Cardiac muscle cell (in vitro differentiated cells and primary cell): ENCODE measurements at regions not wholly inside any gene's neighbourhood (a gene's known extent, or its start where the extent isn't known, plus 50 kb on each side); places are given as distances from the start of the nearest gene placed in this dataset.
"Not testable (repeated sequence)": the region's sequence is repeated elsewhere in the genome, so short reads cannot be mapped to it uniquely, and the experiment has no call there.

Experiments used
- DNase-seq, 2 donors: peaks; one replicate each; pipeline versions ENCODE4 v3.0.0 to v3.0.0-alpha.2; 2010 to 2017; ENCODE audit warnings: low read depth in 1 of 2, low spot score in 1 of 2
- H3K27ac ChIP-seq: fragments of 200-600 bp; sonication (generic); 2 replicates; pipeline ENCODE4 v1.5.1; 2016
- H3K27me3 ChIP-seq: fragments of 200-600 bp; sonication (generic); 2 replicates; pipeline ENCODE4 v1.6.0; 2016; ENCODE audit warnings: control low read depth
- H3K36me3 ChIP-seq: fragments of 200-600 bp; sonication (generic); 2 replicates; pipeline ENCODE4 v1.5.1; 2016; ENCODE audit warnings: control low read depth
- H3K4me1 ChIP-seq: fragments of 200-600 bp; sonication (generic); 2 replicates; pipeline ENCODE4 v1.8.1; 2017; ENCODE audit warnings: low read depth, mild to moderate bottlenecking, mixed run types
- H3K4me3 ChIP-seq: fragments of 200-600 bp; sonication (generic); 2 replicates; pipeline ENCODE4 v1.5.1; 2016; ENCODE audit warnings: mild to moderate bottlenecking
- H3K9me3 ChIP-seq: fragments of 200-600 bp; sonication (generic); 2 replicates; pipeline ENCODE4 v1.5.1; 2017; ENCODE audit warnings: low read depth, mild to moderate bottlenecking, control low read depth
- CTCF ChIP-seq: IDR thresholded peaks from 2 replicates; pipeline ENCODE4 v1.5.1; 2012; ENCODE audit warnings: low read depth, mild to moderate bottlenecking, low read length

DNA sequence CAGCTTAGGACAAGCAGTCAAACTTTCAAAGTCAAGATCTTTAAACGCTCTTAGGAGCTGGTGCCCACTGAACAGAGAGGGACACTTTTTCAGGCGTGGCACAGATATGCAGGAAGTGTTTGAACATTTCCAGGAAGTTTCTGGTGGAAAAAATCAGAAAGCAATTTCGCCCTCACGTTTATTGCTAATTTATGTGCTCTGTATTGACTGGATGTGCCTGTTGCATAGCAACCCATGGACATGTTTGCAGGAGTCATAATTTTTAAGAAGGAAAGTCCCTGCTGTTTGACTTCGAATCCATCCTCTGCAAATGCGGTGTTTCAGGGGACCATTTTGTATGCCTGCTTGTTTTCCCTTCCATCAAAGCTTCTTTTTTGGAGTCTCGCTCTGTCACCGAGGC, 239.9 kb upstream of the IRF2BP2 start:
- Histone ChIP-seq H3K27ac (no peak overlapping the region), H3K9me3 (no peaks in the 10 kb centered on the region), H3K36me3 (no peaks in the 10 kb centered on the region), H3K27me3 (no peaks in the 10 kb centered on the region), H3K4me1 (peaks cover 8% of the 10 kb centered on the region), H3K4me3 (no peak overlapping the region)
- no peak for TF ChIP-seq CTCF
- no peak for DNase-seq

- no peak for TF ChIP-seq CTCF
- H3K27ac ChIP-seq: no peak overlapping the region
These were observed 239.1 kb upstream of the IRF2BP2 start for GRCh38 chr1:234848972-234849649.

GRCh38 chr1:234846813-234847212, 236.8 kb upstream of the IRF2BP2 start:
- H3K27me3 ChIP-seq, H3K27ac ChIP-seq, H3K4me3 ChIP-seq: not testable (repeated sequence)

More at GRCh38 chr1:234848972-234849649, 239.1 kb upstream of the IRF2BP2 start:
- peaks cover 8% of the 10 kb centered on the region for H3K4me1 ChIP-seq
- no peaks in the 10 kb centered on the region for H3K36me3 ChIP-seq
- no peak overlapping the region for H3K4me3 ChIP-seq
- H3K9me3 ChIP-seq: no peaks in the 10 kb centered on the region
- DNase-seq: peak in 1 of 2 donors; percentile 54
- H3K27me3 ChIP-seq: no peaks in the 10 kb centered on the region

DNA sequence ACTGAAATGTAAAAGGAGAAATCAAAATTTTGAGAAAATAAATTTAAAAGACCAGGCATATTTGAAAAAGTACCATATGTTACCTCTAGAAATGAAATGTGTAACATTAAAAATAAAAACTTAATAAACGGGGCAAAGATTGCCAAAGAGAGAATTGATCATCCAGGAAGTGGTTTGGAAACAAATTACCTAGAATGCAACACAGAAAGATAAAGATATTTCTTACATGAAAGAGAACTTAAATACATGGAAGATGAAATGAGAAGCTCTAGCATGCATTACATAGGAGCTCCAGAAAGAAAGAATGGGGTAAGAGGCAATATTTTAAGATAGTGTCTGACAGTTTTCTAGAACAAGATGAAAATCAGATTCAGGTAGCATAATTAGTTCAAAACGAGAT, 235.9 kb upstream of the IRF2BP2 start:
- Histone ChIP-seq H3K4me3 (no peak overlapping the region), H3K9me3 (no peaks in the 10 kb centered on the region), H3K4me1 (peaks cover 7% of the 10 kb centered on the region), H3K36me3 (no peaks in the 10 kb centered on the region), H3K27me3 (no peaks in the 10 kb centered on the region), H3K27ac (no peak overlapping the region)
- TF ChIP-seq CTCF: no peak
- DNase-seq: no peak

More at GRCh38 chr1:234846813-234847212, 236.8 kb upstream of the IRF2BP2 start:
- H3K36me3 ChIP-seq, DNase-seq, H3K9me3 ChIP-seq: not testable (repeated sequence)
- peaks cover 11% of the 10 kb centered on the region for H3K4me1 ChIP-seq

DNA sequence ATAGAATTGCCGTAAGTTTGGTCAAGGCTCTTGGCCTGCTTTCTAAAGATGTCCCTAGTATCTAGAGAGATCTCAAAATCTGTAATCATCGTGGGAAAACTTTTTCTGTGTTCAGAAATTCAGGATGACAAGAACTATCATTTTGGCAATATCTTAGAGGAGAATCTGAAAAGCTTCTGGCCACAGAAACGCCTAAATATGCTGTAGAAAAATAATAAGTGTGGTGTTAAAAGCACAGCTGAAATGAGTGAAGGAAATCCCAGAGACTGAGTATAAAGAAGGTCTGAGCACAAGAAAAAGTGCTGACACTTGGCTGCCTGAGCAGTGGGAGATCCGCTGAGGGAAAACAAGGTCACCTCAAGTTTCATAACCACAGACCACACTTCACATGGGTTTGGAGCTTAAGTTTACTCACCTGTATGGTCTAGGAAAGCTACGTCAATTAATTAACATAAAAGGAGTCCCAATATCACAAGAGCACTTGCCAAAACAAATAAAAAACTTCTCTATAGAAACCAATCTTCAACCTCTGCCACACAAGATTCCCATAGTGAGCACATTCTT, 235.2 kb upstream of the IRF2BP2 start:
- Histone ChIP-seq H3K36me3 (no peaks in the 10 kb centered on the region), H3K27ac (no peak overlapping the region), H3K4me1 (peaks cover 7% of the 10 kb centered on the region), H3K27me3 (no peaks in the 10 kb centered on the region), H3K9me3 (no peaks in the 10 kb centered on the region), H3K4me3 (no peak overlapping the region)
- no peak for DNase-seq
- TF ChIP-seq CTCF: no peak

DNA sequence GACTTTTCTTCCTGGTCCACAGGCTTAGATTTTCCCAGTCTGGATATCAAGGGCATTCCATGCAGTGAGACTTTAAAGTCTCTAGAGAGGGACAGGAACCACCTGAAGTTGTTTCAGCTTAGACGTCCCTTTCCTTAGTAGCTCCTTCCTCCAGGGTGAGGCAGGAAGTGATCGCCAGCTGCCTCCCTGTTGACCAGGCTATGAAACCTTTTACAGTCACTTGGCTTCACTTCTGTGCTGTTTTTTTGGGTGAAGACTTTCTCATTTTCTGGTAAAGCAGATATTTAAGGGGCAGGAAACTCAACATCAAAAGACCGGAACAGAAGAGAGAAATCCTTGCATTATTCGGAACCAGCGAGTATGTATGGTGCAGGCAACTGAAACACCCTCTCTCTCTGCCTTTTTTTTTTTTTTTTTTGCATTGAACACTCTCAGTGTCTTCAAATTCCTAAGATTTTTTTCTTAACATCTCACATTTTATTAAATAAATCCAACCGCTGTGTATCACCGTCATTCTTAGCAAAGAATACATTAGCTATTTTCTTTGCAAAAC, 234.6 kb upstream of the IRF2BP2 start:
- DNase-seq: no peak
- Histone ChIP-seq H3K36me3 (no peaks in the 10 kb centered on the region), H3K4me1 (peaks cover 7% of the 10 kb centered on the region), H3K9me3 (no peaks in the 10 kb centered on the region), H3K27me3 (no peaks in the 10 kb centered on the region), H3K27ac (no peak overlapping the region), H3K4me3 (no peak overlapping the region)
- TF ChIP-seq CTCF: no peak
